ENCODE measurements at regions not wholly inside any gene's neighbourhood (a gene's known extent, or its start where the extent isn't known, plus 50 kb on each side); places are given as distances from the start of the nearest gene placed in this dataset.

DNA sequence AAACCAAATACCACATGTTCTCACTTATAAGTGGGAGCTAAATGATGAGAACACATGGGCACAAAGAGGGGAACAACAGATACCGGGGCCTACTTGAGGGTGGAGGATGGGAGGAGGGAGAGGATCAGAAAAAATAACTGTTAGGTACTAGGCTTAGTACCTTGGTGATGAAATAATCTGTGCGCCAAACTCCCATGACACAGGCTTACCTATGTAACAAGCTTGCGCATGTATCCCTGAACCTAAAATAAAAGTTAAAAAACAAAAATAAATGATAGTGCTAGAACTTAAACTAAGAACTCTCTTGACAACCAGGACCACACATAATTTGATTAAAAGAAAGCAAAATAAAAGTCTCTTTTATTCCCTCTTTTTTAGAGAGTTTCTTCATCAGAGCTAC lies 150.6 kb downstream of the CHIC2 start:
- no peaks in the 10 kb centered on the region for H3K9me3 ChIP-seq
- H3K4me3 ChIP-seq, result no peak overlapping the region
- no peaks in the 10 kb centered on the region for H3K36me3 ChIP-seq
- TF ChIP-seq, protein P1, sequence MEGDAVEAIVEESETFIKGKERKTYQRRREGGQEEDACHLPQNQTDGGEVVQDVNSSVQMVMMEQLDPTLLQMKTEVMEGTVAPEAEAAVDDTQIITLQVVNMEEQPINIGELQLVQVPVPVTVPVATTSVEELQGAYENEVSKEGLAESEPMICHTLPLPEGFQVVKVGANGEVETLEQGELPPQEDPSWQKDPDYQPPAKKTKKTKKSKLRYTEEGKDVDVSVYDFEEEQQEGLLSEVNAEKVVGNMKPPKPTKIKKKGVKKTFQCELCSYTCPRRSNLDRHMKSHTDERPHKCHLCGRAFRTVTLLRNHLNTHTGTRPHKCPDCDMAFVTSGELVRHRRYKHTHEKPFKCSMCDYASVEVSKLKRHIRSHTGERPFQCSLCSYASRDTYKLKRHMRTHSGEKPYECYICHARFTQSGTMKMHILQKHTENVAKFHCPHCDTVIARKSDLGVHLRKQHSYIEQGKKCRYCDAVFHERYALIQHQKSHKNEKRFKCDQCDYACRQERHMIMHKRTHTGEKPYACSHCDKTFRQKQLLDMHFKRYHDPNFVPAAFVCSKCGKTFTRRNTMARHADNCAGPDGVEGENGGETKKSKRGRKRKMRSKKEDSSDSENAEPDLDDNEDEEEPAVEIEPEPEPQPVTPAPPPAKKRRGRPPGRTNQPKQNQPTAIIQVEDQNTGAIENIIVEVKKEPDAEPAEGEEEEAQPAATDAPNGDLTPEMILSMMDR (IDR thresholded peaks at IDR 0.05), result no peak
- H3K4me1 ChIP-seq, result peaks cover 8% of the 10 kb centered on the region
- H3K27me3 ChIP-seq (ENCODE audit: low read depth), result no peaks in the 10 kb centered on the region
- intact Hi-C loops (cut with DNase I), result loop anchor here (10.0 kb wide), 1 partner anchor 311 kb away; the partner anchor contains the start of gene PDGFRA
- ATAC-seq (no peak), DNase-seq (no peak)
- no peak overlapping the region for H3K27ac ChIP-seq

DNA sequence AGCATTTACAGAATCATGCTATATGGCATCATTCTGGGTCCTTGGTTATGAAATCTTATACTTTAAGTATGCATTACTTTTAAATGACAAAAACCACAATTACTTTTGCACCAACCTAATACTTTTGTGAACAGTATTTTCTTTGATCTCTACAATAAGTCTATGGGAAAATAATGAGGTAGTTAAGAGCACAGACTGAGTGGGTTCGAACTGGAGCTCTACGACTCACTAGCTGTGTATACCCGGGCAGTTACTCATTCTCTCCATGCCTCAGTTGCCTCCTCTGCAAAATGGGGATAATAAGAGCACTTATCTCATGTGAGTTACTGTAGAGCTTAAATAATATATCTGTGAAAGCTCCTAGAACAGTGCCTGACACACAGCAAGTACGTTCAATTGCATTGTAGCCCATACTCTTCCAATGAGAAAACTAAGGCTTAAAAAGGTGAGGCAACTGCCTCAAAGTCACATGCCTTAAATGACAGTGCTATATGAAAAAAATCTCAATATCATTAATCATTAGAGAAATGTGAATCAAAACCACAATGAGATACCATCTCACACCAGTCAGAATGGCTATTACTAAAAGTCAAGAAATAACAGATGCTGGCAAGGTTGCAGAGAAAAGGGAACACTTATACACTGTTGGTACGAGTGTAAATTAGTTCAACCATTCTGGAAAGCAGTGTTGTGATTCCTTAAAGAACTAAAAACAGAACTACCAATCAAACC lies 151.5 kb downstream of the CHIC2 start:
- intact Hi-C loops (cut with DNase I), result loop anchor here (10.0 kb wide), 1 partner anchor 312 kb away; the partner anchor contains the start of gene PDGFRA
- Histone ChIP-seq H3K27ac (no peak overlapping the region), H3K27me3 (ENCODE audit: low read depth) (peaks cover 5% of the 10 kb centered on the region), H3K9me3 (no peaks in the 10 kb centered on the region), H3K4me3 (no peak overlapping the region), H3K36me3 (no peaks in the 10 kb centered on the region), H3K4me1 (peaks cover 16% of the 10 kb centered on the region)
- DNase-seq (no peak), ATAC-seq (no peak)
- TF ChIP-seq, protein P1 (IDR thresholded peaks at IDR 0.05), result no peak

DNA sequence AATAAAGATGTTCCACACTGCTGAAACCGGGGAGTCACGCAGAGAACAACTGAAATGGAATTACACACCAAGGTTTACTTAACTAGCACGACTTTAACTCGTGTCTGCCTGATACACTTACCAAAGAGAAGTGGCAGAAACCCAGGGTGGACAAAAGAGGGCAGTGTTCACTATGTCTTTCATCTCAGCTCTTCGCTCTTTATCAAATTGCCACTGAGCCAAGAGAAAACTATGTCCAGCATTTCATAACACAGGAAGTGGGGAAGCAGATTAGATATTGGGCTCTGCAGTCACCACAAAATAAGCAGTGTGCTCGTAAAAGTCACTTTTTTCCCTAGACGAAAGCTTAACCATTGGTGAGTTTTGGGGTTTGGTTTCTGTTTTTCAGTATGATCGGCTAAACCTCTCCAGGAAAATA lies 155.7 kb downstream of the CHIC2 start:
- DNase-seq (no peak), ATAC-seq (peak; percentile 87 to 93)
- H3K9me3 ChIP-seq, result no peaks in the 10 kb centered on the region
- H3K4me3 ChIP-seq, result peak overlapping the region; percentile 20
- intact Hi-C loops (cut with DNase I), result no loop called here
- TF ChIP-seq, protein P1 (IDR thresholded peaks at IDR 0.05), result peak; percentile 74
- H3K27ac ChIP-seq, result no peak overlapping the region
- H3K36me3 ChIP-seq, result no peaks in the 10 kb centered on the region
- peaks cover 30% of the 10 kb centered on the region for H3K4me1 ChIP-seq
- H3K27me3 ChIP-seq (ENCODE audit: low read depth), result peaks cover 36% of the 10 kb centered on the region

DNA sequence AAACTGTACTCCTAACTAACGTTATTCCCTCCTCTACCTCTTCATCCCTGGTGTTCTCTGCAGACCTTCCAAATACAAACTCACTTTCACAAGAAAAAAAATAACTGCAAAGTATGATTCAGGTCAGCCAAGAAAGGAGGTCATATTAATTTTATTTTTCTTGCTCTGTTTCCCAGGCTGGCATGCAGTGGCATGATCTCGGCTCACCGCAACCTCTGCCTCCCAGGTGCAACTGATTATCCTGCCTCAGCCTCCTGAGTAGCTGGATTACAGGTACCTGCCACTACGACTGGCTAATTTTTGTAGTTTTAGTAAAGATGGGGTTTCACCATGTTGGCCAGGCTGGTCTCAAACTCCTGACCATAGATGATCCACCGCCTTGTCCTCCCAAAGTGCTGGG lies 156.6 kb downstream of the CHIC2 start:
- H3K36me3 ChIP-seq, result no peaks in the 10 kb centered on the region
- intact Hi-C loops (cut with DNase I), result no loop called here
- H3K27me3 ChIP-seq (ENCODE audit: low read depth), result peaks cover 36% of the 10 kb centered on the region
- ATAC-seq (no peak), DNase-seq (no peak)
- no peak overlapping the region for H3K27ac ChIP-seq
- no peak overlapping the region for H3K4me3 ChIP-seq
- peaks cover 30% of the 10 kb centered on the region for H3K4me1 ChIP-seq
- TF ChIP-seq, protein P1 (IDR thresholded peaks at IDR 0.05), result no peak
- no peaks in the 10 kb centered on the region for H3K9me3 ChIP-seq

DNA sequence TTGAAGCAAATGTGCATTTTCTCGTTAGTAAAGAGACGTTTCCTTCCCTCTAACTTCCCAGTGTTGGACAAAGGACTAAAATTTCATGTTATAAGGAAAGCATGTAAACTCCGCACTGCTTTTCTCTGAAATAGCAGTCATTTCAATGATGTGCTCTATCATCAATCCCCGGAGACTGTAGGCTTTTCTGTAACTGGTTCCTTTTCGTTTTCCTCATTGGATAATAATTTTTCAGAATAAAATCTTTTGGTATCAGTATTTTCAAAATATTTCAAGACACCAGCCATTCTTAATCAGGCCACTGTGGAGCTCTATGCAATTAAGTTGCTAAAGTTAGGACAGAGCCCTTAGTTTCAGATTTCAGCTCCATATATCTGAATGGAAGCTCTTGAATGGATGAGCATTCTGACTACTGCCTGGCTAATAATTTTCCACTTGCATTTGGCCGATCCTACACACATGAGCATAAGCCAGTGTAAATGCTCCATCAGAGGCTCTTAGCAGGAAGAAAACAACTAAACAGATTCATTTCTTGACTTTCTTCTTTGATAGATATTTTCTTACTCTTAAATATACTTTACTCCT lies 157.7 kb downstream of the CHIC2 start:
- Histone ChIP-seq H3K27me3 (ENCODE audit: low read depth) (peaks cover 41% of the 10 kb centered on the region), H3K4me1 (peaks cover 30% of the 10 kb centered on the region), H3K4me3 (no peak overlapping the region), H3K9me3 (no peaks in the 10 kb centered on the region), H3K36me3 (no peaks in the 10 kb centered on the region), H3K27ac (no peak overlapping the region)
- intact Hi-C loops (cut with DNase I), result no loop called here
- TF ChIP-seq, protein P1 (IDR thresholded peaks at IDR 0.05), result no peak
- ATAC-seq (no peak), DNase-seq (no peak)
